Urinary bladder (tissue), 3 donors: ENCODE measurements at regions not wholly inside any gene's neighbourhood (a gene's known extent, or its start where the extent isn't known, plus 50 kb on each side); places are given as distances from the start of the nearest gene placed in this dataset.
"Not testable (repeated sequence)": the region's sequence is repeated elsewhere in the genome, so short reads cannot be mapped to it uniquely, and the experiment has no call there.

Source experiments
- DNase-seq: peaks from one replicate; pipeline ENCODE4 v3.0.0-alpha.2; 2015; ENCODE audit errors: extremely low spot score
- H3K27ac ChIP-seq: one replicate; pipeline ENCODE4 v1.5.1; 2013; ENCODE audit warnings: low read depth, mild to moderate bottlenecking, moderate library complexity
- H3K36me3 ChIP-seq: one replicate; pipeline ENCODE4 v1.6.1; 2013; ENCODE audit warnings: mild to moderate bottlenecking, moderate library complexity; ENCODE audit not compliant: insufficient read depth
- H3K4me1 ChIP-seq: one replicate; pipeline ENCODE4 v1.6.1; 2013; ENCODE audit warnings: mild to moderate bottlenecking, moderate library complexity; ENCODE audit not compliant: insufficient read depth
- H3K4me3 ChIP-seq: one replicate; pipeline ENCODE4 v1.5.1; 2013; ENCODE audit warnings: low read depth, low read length
- WGBS: extraction: QIAGEN DNeasy Blood & Tissue Kit; methylation state at CpG from one replicate; pipeline ENCODE4 v1.1.7; 2013; 5-methylcytosine and 5-hydroxymethylcytosine counted together
- donor health status: healthy with polysubstance abuse.
- donor health status: healthy.

DNA sequence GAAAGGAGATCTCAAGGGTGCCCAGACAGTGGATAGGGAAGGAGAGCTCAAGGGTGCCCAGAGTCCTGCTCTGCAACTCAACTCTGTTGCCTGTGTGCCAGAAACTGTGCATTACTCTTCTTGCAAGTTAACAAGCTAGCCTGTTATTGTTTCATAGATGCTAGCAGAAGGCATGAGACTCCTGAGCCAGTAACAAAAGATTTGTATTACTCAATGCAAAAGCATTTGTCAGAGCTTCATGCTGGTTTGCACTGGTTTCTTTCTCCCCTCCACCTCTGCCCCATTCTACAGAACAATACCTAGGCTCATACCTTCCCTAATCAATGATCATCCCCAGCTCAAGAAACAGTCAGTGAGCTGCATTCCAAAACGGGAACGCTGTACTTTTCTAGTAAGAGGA, 124.5 kb upstream of the NEIL3 start:
- no peak for DNase-seq
- Histone ChIP-seq H3K4me1 (no peaks in the 10 kb centered on the region), H3K36me3 (no peaks in the 10 kb centered on the region), H3K4me3 (no peak overlapping the region), H3K27ac (no peak overlapping the region)
- WGBS = 67% methylated on average over 2 of the region's 2 CpGs

DNA sequence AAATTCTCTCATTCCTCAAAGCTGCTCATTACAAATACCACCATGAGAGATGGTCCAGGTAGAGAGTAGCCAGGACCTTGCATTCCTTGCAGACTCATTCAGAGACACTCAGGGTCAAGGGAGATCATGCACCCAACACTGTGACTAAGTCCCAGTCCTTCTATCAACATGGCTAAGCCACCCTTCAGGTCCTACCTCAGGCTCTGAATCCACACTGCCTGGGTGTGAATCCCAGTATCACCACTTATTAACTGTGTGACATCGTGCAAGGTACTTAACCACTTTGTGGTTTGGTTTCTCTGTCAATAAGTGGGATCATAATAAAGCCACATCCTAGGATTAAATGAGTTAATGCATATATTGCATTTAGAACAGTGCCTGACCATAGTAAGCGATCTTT, 124.1 kb upstream of the NEIL3 start:
- 90% methylated on average over 2 of the region's 2 CpGs for WGBS
- Histone ChIP-seq H3K36me3 (no peaks in the 10 kb centered on the region), H3K4me1 (no peaks in the 10 kb centered on the region), H3K27ac (no peak overlapping the region), H3K4me3 (no peak overlapping the region)
- no peak for DNase-seq

DNA sequence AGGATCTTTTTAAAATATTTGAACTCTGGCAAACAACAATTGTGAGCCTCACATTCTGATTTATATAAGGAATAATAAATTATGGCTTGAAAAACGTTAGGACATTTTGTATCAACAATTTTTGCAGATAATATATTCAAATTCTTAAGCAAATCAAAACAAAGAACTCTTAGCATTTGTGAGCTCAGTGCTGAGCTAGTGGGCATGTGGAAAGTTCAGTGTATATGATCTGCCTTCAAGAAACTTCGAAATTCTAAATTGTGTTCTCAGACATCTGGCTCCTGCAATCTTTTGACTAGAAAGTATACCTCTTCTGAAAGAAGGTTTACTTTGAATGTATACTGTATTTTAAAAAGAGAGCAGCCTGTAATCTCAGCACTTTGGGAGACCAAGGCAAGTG, 122.3 kb upstream of the NEIL3 start:
- 30% methylated on average over 2 of the region's 2 CpGs for WGBS
- no peak overlapping the region for H3K27ac ChIP-seq
- H3K36me3 ChIP-seq = no peaks in the 10 kb centered on the region
- no peak for DNase-seq
- no peak overlapping the region for H3K4me3 ChIP-seq
- no peaks in the 10 kb centered on the region for H3K4me1 ChIP-seq

DNA sequence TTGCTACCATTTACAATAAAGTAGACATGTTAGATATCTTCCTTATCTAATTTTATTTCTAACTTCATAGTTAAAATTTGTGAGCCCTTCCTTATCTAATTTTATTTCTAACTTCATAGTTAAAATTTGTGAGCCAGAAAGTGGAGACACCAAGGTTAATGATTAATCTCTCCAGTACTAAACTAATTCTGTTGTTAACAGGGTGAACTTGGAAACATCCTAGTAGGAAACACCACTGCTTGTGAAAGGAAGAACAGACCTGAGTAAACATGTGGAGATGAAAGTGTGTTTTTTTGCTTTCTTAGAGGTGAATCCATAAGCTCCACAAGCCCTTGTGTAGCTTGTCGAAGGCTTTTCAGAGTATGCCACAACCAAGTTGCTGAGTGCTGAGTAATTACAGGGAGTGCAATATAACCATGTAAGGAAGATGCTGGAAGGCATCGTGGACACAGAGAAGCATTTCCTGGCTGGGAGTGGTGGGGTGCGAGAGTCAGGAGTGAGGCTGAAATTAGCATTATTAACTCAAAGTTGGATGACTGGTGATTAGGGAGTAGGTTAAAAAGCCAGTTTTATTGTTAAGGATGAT, 118.6 kb upstream of the NEIL3 start:
- no peaks in the 10 kb centered on the region for H3K36me3 ChIP-seq
- no peak overlapping the region for H3K4me3 ChIP-seq
- no peak overlapping the region for H3K27ac ChIP-seq
- H3K4me1 ChIP-seq = no peaks in the 10 kb centered on the region
- 29% methylated on average over 3 of the region's 3 CpGs for WGBS
- no peak for DNase-seq

DNA sequence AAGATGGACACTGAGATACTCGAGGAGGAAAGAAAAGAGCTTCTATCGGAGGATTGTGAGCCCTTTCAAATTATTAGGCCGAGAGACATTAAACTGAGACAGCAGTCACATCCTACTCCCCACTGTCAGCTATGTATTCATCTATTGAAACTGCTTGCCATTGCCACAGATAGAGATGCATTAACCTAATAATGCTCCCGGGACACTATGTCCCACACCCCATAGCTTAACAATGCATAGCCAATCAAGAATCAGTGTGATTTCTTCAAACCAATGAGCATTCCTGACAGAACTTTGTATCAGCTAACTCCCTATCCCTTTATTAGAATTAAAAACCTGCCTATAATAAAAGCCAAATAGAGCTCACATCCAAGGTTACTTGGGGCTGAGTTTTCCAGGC, 118.1 kb upstream of the NEIL3 start:
- WGBS = 57% methylated on average over 4 of the region's 4 CpGs
- Histone ChIP-seq H3K27ac (no peak overlapping the region), H3K4me3 (no peak overlapping the region)

DNA sequence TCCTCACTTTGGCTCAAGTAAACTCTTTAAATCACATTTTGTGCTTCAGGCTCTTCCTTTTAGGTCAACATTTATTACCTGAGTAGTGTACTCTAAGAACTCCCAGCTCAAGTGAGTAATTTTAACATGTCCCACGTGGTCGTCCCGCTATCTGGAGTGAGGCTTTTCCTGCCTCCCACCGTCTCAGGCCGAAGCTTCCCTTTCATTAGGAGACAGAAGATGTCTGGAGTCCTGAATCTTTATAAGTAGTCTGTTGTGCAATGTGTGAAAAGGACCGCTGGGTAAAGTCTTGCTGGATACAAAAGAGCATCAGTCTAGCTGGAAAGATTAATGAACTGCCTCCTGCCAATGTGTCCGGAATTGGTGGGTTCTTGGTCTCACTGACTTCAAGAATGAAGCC, 117.7 kb upstream of the NEIL3 start:
- no peak for DNase-seq
- Histone ChIP-seq H3K36me3 (no peaks in the 10 kb centered on the region), H3K4me3 (no peak overlapping the region), H3K27ac (no peak overlapping the region), H3K4me1 (no peaks in the 10 kb centered on the region)
- 74% methylated on average over 7 of the region's 7 CpGs for WGBS

More for the DNA sequence above, 118.1 kb upstream of the NEIL3 start:
- no peak for DNase-seq
- H3K36me3 ChIP-seq = no peaks in the 10 kb centered on the region
- H3K4me1 ChIP-seq = no peaks in the 10 kb centered on the region

DNA sequence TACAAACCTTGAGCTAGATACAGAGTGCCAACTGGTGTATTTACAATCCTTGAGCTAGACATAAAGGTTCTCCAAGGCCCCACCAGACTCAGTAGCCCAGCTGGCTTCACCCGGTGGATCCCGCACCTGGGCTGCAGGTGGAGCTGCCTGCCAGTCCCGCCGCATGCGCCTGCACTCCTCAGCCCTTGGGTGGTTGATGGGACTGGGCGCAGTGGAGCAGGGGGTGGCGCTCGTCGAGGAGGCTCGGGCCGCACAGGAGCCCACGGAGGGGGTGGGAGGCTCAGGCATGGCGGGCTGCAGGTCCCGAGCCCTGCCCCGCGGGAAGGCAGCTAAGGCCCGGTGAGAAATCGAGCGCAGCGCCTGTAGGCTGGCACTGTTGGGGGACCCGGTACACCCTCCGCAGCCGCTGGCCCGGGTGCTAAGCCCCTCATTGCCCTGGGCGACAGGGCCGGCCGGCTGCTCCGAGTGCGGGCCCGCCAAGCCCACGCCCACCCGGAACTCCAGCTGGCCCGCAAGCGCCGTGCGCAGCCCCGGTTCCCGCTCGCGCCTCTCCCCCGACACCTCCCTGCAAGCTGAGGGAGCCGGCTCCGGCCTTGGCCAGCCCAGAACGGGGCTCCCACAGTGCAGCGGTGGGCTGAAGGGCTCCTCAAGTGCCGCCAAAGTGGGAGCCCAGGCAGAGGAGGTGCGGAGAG, 116.5 kb upstream of the NEIL3 start:
- H3K4me1 ChIP-seq, DNase-seq, H3K4me3 ChIP-seq, H3K27ac ChIP-seq, H3K36me3 ChIP-seq: not testable (repeated sequence)
- WGBS = 96% methylated on average over 47 of the region's 47 CpGs

DNA sequence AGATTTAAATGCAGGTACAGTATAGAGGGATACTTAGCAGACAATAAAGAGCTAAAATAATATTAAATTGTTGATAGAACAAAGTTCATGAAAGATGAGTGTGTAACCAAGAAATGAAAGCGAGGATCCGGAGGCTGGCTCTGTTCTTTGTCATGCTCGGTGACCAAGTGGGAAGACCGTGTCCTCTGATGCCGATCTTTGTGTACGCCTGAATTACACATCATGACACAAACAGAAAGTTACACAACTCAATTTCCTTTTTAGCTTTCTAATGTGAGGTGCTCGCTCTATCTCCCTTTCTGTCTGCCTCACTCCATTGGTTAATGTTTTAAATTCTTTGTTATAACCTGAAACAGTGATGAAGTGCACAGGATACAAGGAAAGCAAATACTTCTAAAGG, 114.8 kb upstream of the NEIL3 start:
- no peak overlapping the region for H3K4me3 ChIP-seq
- H3K36me3 ChIP-seq = no peaks in the 10 kb centered on the region
- WGBS = 80% methylated on average over 7 of the region's 7 CpGs
- no peak for DNase-seq
- H3K27ac ChIP-seq = no peak overlapping the region
- no peaks in the 10 kb centered on the region for H3K4me1 ChIP-seq

DNA sequence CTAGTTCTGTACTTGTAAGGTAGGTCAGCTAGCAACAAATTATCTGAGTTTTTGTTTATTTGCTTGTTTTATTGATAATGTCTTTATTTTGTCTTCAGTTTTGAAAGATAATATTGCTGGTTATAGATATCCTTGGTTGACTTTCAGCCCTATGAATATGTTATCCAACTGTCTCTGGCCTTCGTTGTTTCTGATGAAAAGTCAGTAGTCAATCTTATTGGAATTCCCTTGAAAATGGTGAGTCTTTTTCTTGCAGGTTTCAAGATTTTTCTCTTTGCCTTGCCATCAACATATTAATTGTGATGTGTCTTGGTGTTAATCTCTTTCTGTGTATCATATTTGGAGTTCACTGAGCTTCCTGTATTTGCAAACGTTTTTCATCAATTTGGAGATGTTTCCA, 113.1 kb upstream of the NEIL3 start:
- no peak overlapping the region for H3K27ac ChIP-seq
- WGBS = 81% methylated on average over 2 of the region's 2 CpGs
- no peak for DNase-seq
- H3K36me3 ChIP-seq = no peaks in the 10 kb centered on the region
- H3K4me3 ChIP-seq = no peak overlapping the region
- H3K4me1 ChIP-seq = no peaks in the 10 kb centered on the region

DNA sequence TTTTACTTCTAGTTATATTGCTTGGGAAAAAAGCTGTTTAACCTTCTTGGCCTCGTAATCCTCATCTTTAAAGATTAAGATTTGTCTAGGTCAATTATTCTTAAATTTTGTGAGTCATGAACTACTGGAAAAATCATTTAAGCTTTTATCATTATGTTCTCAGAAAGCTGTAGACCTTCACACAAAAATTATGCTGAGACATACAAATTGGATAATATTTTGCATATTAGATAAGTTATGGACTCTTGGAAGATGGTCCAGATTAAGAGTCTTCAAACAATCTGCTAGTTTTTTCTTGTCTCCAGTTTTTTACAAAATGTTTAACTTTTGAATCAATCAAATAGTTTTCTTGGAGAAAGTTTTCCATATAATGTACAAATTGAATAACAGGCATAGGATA, 108.1 kb upstream of the NEIL3 start:
- Histone ChIP-seq H3K4me3 (no peak overlapping the region), H3K27ac (no peak overlapping the region), H3K4me1 (no peaks in the 10 kb centered on the region), H3K36me3 (no peaks in the 10 kb centered on the region)
- WGBS = 70% methylated on average over 1 of the region's 1 CpG
- no peak for DNase-seq

DNA sequence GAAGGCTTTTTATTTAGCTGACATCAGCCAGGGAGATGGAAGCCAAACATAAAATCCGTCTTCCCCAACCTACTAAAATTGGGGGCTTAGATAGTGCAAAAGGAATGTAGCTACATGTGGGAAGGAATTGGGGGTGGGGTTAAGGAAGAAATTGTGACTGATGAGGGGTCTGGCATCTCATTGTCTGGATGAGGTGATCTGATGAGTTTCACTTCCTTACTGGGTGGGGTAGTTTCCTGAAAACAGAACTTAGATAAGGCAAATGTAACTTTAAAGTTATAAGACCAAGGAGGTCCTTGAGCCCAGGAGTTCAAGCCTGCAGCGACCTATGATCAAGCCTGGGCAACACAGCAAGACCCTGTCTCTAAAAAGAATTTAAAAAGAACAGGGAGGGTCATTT, 105.5 kb upstream of the NEIL3 start:
- Histone ChIP-seq H3K36me3 (no peaks in the 10 kb centered on the region), H3K4me1 (no peaks in the 10 kb centered on the region), H3K27ac (no peak overlapping the region), H3K4me3 (no peak overlapping the region)
- DNase-seq = no peak
- 47% methylated on average over 2 of the region's 2 CpGs for WGBS

DNA sequence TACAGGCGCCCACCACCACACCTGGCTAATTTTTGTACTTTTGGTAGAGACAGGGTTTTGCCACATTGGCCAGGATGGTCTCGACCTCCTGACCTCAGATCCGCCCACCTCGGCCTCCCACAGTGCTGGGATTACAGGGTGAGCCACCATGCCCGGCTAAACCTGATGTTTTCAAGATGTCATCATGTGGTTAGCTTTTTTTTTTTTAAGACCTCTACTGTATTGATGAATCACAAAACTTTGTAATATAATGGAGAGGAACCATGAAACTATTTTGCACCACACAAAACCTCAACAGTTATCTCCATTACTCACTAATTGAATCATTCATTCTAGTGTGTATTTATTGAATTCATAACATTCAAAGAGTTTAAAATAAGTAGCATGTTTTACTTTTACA, 94.7 kb upstream of the NEIL3 start:
- H3K4me1 ChIP-seq = no peaks in the 10 kb centered on the region
- WGBS = 88% methylated on average over 5 of the region's 5 CpGs
- DNase-seq = no peak
- H3K27ac ChIP-seq = no peak overlapping the region
- no peaks in the 10 kb centered on the region for H3K36me3 ChIP-seq
- no peak overlapping the region for H3K4me3 ChIP-seq

DNA sequence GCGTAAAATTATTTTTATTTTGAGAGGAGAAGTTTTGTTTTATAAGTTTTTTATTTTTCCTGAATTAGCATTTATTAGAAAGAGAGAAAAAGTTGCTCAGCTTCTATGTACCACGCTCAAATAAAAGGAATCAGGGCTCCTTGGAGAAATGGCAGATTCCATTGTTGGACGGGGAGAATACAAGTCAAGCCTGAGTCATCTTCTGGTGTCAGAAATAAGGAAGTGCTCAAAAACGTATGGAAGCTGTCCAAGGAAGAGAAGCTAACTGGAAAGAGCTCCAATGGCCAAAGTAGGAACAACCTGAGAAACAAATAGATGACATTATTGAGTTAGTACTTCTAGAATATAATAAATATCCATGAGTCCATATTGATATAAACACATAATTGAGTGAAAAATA, 89.3 kb upstream of the NEIL3 start:
- no peak for DNase-seq
- Histone ChIP-seq H3K4me1 (no peaks in the 10 kb centered on the region), H3K4me3 (no peak overlapping the region), H3K36me3 (no peaks in the 10 kb centered on the region), H3K27ac (no peak overlapping the region)
- WGBS = 71% methylated on average over 4 of the region's 4 CpGs

DNA sequence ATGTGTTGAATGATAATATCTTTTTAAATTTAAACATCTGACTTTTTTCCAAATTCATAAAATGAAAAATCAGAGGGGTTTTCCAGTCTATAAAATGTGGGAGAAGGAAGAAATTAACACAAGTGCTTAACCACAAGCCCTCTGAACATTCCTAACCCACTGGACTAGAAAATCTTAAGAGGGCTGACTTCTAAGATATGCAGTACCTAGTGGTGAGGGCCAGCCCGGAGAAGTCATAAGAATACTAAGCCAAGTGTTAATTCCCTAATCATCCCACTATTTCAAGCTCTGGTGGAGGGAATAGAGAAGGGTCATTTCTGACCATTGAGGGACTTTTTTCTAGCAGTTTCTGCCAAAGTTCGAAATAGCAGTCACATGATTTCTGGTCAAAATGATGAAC, 86.9 kb upstream of the NEIL3 start:
- Histone ChIP-seq H3K36me3 (no peaks in the 10 kb centered on the region), H3K4me1 (no peaks in the 10 kb centered on the region), H3K27ac (no peak overlapping the region), H3K4me3 (no peak overlapping the region)
- no peak for DNase-seq
- WGBS = 78% methylated on average over 2 of the region's 2 CpGs

DNA sequence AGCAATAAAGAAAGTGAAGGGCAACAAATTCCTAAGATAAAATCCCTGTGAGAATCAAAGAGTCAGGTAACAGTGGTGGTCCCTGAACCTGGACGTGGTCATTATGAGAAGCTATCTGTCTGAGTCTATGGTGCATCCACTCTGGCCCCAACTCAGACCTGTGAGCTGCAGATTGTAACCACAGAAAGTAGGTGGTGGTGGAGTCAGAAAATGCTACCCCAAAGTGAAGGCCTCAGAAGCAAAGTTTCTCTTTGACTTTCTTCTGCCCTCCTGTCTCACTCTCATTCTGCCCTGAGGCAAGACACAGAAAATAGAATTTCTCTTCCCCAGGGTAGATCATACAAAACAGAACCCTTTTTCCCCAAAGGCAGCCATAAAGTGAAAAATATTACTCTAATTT, 84.1 kb upstream of the NEIL3 start:
- Histone ChIP-seq H3K4me3 (no peak overlapping the region), H3K27ac (no peak overlapping the region), H3K36me3 (no peaks in the 10 kb centered on the region), H3K4me1 (no peaks in the 10 kb centered on the region)
- WGBS = 86% methylated on average over 1 of the region's 1 CpG
- no peak for DNase-seq
